ENCODE measurements at regions not wholly inside any gene's neighbourhood (a gene's known extent, or its start where the extent isn't known, plus 50 kb on each side); places are given as distances from the start of the nearest gene placed in this dataset.

DNA sequence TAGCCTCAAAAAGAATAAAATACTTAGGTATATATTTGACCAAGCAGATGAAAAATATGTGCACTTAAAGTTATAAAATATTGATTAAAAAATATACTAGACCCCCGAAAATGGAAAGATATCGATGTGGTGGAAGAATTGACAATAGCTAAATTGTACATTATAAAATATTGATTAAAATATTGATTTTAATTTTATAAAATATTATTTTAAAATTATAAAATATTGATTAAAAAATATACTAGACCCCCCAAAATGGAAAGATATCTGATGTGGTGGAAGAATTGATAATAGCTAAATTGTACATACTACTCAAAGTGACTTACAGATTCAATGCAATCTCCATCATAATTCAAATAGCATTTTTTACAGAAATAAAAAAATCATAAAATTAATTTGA lies 1540.9 kb upstream of the RAG2 start (continued):
- TF ChIP-seq, protein P1, sequence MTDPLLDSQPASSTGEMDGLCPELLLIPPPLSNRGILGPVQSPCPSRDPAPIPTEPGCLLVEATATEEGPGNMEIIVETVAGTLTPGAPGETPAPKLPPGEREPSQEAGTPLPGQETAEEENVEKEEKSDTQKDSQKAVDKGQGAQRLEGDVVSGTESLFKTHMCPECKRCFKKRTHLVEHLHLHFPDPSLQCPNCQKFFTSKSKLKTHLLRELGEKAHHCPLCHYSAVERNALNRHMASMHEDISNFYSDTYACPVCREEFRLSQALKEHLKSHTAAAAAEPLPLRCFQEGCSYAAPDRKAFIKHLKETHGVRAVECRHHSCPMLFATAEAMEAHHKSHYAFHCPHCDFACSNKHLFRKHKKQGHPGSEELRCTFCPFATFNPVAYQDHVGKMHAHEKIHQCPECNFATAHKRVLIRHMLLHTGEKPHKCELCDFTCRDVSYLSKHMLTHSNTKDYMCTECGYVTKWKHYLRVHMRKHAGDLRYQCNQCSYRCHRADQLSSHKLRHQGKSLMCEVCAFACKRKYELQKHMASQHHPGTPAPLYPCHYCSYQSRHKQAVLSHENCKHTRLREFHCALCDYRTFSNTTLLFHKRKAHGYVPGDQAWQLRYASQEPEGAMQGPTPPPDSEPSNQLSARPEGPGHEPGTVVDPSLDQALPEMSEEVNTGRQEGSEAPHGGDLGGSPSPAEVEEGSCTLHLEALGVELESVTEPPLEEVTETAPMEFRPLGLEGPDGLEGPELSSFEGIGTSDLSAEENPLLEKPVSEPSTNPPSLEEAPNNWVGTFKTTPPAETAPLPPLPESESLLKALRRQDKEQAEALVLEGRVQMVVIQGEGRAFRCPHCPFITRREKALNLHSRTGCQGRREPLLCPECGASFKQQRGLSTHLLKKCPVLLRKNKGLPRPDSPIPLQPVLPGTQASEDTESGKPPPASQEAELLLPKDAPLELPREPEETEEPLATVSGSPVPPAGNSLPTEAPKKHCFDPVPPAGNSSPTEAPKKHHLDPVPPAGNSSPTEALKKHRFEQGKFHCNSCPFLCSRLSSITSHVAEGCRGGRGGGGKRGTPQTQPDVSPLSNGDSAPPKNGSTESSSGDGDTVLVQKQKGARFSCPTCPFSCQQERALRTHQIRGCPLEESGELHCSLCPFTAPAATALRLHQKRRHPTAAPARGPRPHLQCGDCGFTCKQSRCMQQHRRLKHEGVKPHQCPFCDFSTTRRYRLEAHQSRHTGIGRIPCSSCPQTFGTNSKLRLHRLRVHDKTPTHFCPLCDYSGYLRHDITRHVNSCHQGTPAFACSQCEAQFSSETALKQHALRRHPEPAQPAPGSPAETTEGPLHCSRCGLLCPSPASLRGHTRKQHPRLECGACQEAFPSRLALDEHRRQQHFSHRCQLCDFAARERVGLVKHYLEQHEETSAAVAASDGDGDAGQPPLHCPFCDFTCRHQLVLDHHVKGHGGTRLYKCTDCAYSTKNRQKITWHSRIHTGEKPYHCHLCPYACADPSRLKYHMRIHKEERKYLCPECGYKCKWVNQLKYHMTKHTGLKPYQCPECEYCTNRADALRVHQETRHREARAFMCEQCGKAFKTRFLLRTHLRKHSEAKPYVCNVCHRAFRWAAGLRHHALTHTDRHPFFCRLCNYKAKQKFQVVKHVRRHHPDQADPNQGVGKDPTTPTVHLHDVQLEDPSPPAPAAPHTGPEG (CRISPR knock-in tag; IDR thresholded peaks at IDR 0.05): no peak
- TF ChIP-seq PRPF4 (IDR thresholded peaks at IDR 0.05; ENCODE audit: low read depth, low read length, poor library complexity, severe bottlenecking) (no peak), HDAC2 (CRISPR knock-in tag; IDR thresholded peaks at IDR 0.05) (no peak), ZNF766 (CRISPR knock-in tag; IDR thresholded peaks at IDR 0.05; ENCODE audit: borderline replicate concordance) (no peak)
- TF ChIP-seq, protein P2, sequence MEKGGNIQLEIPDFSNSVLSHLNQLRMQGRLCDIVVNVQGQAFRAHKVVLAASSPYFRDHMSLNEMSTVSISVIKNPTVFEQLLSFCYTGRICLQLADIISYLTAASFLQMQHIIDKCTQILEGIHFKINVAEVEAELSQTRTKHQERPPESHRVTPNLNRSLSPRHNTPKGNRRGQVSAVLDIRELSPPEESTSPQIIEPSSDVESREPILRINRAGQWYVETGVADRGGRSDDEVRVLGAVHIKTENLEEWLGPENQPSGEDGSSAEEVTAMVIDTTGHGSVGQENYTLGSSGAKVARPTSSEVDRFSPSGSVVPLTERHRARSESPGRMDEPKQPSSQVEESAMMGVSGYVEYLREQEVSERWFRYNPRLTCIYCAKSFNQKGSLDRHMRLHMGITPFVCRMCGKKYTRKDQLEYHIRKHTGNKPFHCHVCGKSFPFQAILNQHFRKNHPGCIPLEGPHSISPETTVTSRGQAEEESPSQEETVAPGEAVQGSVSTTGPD (CRISPR knock-in tag; IDR thresholded peaks at IDR 0.05): no peak
- TF ChIP-seq, protein P3, sequence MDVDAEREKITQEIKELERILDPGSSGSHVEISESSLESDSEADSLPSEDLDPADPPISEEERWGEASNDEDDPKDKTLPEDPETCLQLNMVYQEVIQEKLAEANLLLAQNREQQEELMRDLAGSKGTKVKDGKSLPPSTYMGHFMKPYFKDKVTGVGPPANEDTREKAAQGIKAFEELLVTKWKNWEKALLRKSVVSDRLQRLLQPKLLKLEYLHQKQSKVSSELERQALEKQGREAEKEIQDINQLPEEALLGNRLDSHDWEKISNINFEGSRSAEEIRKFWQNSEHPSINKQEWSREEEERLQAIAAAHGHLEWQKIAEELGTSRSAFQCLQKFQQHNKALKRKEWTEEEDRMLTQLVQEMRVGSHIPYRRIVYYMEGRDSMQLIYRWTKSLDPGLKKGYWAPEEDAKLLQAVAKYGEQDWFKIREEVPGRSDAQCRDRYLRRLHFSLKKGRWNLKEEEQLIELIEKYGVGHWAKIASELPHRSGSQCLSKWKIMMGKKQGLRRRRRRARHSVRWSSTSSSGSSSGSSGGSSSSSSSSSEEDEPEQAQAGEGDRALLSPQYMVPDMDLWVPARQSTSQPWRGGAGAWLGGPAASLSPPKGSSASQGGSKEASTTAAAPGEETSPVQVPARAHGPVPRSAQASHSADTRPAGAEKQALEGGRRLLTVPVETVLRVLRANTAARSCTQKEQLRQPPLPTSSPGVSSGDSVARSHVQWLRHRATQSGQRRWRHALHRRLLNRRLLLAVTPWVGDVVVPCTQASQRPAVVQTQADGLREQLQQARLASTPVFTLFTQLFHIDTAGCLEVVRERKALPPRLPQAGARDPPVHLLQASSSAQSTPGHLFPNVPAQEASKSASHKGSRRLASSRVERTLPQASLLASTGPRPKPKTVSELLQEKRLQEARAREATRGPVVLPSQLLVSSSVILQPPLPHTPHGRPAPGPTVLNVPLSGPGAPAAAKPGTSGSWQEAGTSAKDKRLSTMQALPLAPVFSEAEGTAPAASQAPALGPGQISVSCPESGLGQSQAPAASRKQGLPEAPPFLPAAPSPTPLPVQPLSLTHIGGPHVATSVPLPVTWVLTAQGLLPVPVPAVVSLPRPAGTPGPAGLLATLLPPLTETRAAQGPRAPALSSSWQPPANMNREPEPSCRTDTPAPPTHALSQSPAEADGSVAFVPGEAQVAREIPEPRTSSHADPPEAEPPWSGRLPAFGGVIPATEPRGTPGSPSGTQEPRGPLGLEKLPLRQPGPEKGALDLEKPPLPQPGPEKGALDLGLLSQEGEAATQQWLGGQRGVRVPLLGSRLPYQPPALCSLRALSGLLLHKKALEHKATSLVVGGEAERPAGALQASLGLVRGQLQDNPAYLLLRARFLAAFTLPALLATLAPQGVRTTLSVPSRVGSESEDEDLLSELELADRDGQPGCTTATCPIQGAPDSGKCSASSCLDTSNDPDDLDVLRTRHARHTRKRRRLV (CRISPR knock-in tag; IDR thresholded peaks at IDR 0.05): no peak

Data from HepG2 (cell line).